ENCODE measurements at regions not wholly inside any gene's neighbourhood (a gene's known extent, or its start where the extent isn't known, plus 50 kb on each side); places are given as distances from the start of the nearest gene placed in this dataset.

DNA sequence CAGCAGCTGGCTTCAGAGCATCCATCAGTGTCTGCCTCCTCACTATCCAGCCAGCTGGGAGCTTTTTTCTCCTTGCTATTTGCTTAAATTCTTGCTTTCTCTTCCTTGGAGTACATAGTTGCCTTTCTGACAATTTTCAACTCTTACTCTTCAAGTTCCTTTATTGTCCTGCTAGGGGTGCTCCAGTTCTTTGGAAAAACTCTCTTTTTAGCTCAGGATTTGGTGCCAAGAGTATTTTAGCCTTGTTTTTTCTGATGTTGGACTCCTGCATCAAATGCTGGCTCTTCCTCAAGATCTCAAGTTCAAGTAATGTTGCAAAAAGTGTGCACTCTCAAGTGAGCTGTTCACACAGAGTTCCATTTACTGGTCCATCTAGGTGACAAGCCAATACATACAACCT is 126.4 kb downstream of the KDR start:
- no peak for DNase-seq (ENCODE audit: low spot score)
- intact Hi-C loops (cut with DNase I), result loop anchor here in 1 of 2 donors (10.0 kb wide), 1 partner anchor 326 kb away; no protein-coding TSS in a partner anchor

DNA sequence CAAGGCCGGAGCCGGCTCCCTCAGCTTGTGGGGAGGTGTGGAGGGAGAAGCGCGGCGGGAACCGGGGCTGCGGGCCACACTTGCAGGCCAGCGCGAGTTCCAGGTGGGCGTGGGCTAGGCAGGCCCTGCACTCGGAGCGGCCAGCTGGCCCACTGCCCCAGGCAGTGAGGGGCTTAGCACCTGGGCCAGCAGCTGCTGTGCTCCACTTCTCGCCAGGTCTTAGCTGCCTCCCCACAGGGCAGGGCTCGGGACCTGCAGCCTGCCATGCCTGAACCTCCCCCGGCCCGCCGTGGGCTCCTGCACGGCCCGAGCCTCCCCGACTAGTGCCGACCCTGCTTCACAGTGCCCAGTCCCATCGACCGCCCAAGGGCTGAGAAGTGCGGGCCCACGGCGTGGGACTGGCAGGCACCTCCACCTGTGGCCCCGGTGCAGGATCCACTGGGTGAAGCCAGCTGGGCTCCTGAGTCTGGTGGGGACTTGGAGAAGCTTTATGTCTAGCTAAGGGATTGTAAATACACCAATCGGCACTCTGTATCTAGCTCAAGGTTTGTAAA is 131.8 kb downstream of the KDR start:
- intact Hi-C loops (cut with DNase I), result loop anchor here in 1 of 2 donors (10.0 kb wide), 1 partner anchor 331 kb away; no protein-coding TSS in a partner anchor
- peak; percentile 75 for DNase-seq (ENCODE audit: low spot score)

DNA sequence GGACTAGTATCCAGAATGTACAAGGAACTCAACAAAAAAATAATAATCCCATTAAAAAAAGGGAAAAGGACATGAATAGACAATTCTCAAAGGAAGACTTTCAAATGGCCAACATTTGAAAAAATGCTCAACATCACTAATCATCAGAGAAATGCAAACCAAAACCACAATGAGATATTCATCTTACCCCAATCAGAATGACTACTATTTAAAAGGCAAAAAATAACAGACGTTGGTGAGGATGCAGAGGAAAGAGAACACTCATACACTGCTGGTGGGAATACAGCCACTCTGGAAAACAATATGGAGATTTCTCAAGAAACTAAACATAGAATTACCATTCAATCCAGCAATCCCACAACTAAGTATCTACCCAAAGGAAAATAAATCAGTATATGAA is 133.1 kb downstream of the KDR start:
- DNase-seq (ENCODE audit: low spot score), result no peak
- intact Hi-C loops (cut with DNase I), result loop anchor here in 1 of 2 donors (10.0 kb wide), 1 partner anchor 333 kb away; no protein-coding TSS in a partner anchor

DNA sequence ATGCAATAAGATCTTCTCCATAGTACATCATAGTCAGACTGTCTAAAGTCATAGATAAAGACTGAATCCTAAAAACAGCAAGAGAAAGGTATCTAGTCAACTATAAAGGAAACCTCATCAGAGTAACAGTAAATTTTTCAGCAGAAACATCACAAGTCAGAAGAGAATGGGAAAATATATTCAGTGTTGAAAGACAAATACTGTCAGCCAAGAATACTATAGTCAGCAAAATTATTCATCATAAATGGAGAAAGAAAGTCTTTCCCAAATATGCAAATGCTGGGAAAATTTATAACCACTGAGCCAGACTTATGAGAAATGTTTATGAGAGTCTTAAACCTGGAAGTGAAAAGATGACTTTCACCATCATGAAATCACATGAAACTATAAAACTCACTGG is 136.7 kb downstream of the KDR start:
- no peak for DNase-seq (ENCODE audit: low spot score)
- intact Hi-C loops (cut with DNase I), result loop anchor here in 1 of 2 donors (10.0 kb wide), 1 partner anchor 216 kb away; no protein-coding TSS in a partner anchor

DNA sequence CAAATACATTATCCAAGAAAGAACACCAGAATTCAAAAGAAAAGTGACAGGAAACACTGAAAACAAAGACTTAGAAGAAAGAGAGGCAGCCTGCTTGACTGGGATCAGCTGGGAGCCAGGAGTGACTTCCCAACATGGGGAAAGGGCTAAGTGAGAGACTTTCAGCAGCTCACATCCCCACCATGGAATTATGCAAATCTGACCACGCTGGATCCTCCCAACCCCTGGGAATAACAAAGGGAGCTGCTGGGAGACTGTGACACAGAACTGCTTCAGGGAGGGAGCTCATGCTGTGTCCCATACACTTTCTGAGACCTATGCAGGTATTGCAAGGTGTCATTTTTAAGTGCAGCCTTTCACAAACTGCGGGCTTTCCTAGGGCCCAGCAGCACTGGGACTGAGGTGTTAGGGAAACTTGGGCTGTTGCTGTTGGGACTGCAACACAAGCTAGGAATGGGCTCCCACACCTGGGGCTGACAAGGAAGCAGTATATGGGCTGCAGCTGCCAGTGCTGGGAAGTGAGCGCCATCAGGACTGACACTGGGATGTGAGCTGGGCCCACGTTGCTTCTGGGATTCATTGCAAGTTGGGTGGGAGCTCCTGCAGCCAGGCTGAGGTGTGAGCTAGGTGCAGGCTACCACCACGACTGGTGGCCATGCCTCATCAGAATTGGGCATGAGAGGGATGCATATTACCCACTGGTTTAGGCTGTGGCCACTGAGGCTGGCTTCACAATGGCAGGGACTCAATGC is 139.1 kb downstream of the KDR start:
- DNase-seq (ENCODE audit: low spot score), result no peak
- intact Hi-C loops (cut with DNase I), result loop anchor here in 1 of 2 donors (10.0 kb wide), 1 partner anchor 219 kb away; no protein-coding TSS in a partner anchor

DNA sequence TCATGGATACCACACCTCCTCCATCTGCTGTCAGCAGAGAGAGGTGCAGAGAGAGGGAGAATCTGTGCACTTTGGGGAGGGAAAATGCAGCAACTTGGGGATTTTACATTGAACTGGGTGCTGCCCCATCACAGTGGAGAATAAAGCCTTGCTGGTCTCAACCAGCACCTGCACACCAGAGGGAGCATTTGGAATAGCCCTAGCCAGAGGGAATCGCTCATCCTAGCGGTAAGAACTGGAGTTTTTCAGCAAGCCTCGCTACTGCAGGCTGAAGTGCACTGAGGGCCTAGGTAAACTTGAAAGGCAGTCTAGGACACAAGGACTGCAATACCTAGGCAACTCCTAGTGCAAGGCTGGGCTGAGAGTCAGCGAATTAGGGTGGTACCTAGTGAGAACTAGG is 148.7 kb downstream of the KDR start:
- intact Hi-C loops (cut with DNase I), result loop anchor here in 1 of 2 donors (10.0 kb wide), 1 partner anchor 338 kb away; no protein-coding TSS in a partner anchor
- no peak for DNase-seq (ENCODE audit: low spot score)

DNA sequence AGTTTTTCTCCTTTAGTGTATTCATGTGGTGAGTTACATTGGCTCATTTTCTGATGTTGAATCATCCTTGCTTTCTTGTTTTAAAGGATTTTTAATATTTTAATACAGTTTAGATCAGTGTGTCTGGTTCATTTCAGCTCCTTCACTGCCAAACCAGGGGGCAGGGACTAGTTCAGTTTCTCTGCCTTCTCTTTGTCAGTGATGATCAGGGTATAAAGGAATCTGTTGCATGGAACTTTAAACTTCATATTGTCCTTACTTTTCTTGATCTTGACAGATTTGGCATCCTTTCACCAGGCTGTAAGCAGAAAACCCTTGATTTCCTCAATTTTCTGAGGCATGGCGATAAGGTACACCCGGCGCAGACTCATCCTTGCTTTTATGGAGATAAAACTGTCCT is 149.4 kb downstream of the KDR start:
- DNase-seq (ENCODE audit: low spot score), result no peak
- intact Hi-C loops (cut with DNase I), result loop anchor here in 1 of 2 donors (10.0 kb wide), 1 partner anchor 339 kb away; no protein-coding TSS in a partner anchor

DNA sequence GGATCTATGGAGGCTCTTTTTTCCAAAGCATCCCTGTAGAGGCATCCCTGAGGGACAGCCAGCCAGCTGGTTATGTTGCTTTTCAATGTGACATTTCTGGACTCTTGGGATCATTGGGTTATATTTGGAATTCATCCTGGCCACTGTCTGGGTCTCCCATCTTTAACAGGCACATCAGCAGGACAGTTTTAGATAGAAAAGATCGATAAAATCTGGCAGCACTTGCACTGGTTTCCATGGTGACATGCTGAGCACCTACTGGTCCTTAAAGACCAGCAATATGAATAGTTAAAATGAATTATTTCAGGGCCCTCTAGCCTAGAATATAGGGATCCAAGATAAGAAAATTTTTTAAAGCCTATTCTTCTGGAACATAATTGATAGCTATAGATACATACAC is 151.6 kb downstream of the KDR start:
- intact Hi-C loops (cut with DNase I), result loop anchor here in 1 of 2 donors (10.0 kb wide), 1 partner anchor 341 kb away; no protein-coding TSS in a partner anchor
- no peak for DNase-seq (ENCODE audit: low spot score)

DNA sequence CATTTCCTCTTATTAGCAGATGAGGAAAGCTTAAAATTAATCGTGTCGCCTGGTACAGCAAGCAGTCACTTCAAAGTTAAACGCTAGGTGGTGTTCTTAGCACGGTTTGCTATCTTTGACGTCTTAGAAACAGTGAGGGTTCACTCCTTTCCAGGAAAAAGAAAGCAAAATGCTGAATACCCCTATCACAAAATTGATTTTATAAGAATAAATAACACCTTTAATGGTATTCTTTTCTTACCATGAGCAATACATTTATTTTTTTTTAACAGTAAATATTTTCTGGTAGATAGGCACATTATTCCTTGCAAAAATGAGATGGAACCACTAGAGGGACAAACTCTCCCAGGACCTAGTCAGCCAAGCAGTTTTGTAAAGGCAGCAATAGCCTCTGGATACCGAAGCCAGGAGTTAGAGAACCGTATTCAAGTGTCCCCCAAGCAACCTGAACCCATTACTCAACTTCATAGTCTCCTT is 153.9 kb downstream of the KDR start:
- DNase-seq (ENCODE audit: low spot score), result no peak
- intact Hi-C loops (cut with DNase I), result loop anchor here in 1 of 2 donors (10.0 kb wide), 1 partner anchor 343 kb away; no protein-coding TSS in a partner anchor

DNA sequence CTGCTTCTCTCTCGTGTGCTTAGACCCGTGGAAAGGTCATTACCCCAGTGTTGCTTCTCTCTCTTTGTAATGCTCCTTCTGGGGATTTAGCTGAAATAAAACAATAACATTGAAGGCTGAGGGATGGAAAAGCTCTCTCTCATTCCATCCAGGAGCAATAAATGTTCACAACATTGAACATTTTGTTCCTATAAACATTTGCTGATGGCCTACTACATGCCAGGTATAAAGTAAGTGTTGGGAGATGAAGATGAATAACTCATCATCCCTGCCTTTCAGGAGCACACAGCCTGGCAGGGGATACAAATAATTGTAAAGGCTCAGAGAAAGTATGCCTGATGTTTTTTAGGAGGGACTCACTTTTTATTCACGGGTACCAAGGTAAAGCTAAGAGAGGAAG is 158.1 kb downstream of the KDR start:
- no peak for DNase-seq (ENCODE audit: low spot score)
- intact Hi-C loops (cut with DNase I), result no loop called here

DNA sequence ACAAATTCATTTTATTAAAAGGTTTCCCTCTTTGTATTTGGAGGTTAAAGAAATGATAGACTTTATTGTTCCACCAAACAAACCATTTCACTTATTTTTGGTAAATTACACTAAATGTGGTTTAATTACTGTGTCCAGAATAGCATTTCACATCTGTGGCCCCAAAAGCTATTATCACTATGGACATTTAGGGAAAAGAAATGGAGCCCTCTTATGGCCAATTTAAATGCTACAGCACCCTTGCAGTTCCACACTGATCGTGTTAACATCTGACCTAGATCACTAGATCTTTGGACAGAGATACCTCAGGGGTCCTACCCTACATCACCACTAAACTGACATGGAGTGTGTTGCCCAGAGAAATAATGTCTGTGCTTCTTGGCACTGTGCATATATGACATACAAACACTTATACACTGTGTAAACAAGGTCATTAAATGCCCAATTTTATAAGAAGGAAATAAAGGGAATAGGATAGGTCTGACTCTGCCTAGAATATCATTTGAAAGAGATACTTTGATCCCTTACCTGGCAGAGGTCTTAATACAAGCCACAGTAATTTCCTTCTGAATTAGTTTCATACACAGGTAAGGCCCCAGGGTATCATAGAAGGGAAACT is 163.9 kb downstream of the KDR start:
- intact Hi-C loops (cut with DNase I), result no loop called here
- DNase-seq (ENCODE audit: low spot score), result no peak

DNA sequence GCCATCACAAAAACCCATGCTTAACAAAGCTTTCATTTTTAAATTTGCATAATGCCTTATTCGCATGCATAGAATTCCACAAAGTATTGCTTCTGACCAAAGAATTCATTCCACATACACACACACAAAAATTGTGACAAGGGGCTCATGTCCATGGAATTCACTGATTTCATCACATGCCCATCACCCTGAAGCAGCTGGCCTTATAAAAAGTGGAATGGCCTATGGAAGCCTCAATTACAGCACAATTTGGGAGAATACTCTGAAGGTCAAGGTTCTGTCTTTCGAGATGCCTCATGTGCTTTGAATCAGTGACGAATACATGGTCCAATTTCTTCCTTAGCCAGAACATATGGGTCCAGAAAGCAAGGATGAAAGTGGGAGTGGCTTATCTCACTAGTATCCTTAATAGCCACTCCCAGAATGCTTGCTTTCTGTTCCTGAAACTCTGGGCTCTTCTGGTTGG is 165.7 kb downstream of the KDR start:
- no peak for DNase-seq (ENCODE audit: low spot score)
- intact Hi-C loops (cut with DNase I), result no loop called here

DNA sequence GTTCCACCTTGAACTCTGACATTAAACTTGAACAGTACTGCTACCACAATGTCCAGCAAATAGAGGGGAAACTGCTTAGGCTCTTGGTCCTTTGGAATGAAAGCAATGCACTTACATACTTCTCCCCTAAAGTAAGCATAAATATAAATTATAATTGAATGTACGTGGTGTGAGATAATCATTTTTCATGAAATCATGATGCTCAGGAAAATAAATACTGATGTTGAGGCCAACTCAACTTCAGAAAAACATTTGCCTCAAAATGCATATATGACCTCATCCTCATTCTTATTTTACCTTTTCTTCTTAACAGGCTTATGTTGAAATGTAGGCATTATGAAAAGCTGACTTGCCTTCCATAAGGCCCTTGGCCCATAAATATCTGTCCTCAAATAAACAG is 166.3 kb downstream of the KDR start:
- intact Hi-C loops (cut with DNase I), result no loop called here
- no peak for DNase-seq (ENCODE audit: low spot score)

DNA sequence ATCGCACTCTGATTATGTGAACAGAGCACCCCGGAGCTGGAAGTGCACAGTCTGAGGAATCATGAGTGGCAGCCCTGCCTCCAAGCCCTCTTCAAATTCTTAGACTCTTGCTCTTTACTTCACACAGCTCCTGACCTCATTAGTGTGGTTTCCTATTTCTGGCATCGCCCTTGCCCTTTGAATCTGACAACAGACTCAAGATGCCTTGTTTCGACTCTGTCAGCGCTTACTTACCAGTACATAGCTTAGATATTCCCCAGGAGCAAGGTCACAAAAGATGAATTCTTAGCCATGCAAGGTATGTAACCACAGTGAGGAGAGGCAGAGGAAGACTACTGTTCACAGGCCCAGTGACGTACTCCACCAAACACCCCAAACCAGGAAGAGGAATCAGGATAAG is 167.2 kb downstream of the KDR start:
- intact Hi-C loops (cut with DNase I), result no loop called here
- no peak for DNase-seq (ENCODE audit: low spot score)

DNA sequence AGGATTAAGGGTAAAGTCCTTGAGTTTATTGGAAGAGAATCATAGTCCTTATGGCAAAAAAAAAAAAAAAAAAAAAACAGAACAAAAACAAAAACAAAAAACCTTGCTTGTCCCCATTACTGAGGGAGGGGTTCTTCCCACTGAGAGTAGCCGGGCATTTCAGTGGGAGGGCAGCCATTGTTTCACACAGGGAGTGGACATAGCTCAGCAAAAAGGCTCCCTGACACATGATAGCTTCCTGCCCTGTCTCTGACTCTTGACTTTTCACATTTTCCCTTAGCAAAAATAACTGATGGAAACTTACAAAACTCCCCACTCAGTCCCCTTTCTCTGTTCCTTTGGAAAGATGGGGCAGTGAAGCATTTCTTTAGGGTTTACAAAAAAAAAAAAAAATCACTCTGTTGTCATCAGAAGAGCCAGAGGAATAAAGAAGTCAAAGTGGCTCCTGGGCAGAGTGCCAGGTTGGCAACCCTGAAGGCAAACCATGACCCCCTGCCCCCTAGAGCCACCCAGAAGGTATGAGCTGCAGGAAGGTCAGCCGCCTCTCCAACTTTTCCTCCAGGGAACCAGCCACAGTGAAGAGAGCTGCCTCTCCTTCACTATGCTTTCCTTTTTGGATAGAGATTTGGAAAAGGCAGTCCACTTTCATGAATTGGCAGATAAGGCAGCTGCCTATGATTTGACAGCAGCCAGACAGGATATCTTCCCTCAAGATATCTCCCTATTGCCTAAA is 170.6 kb downstream of the KDR start:
- intact Hi-C loops (cut with DNase I), result no loop called here
- DNase-seq (ENCODE audit: low spot score), result no peak

DNA sequence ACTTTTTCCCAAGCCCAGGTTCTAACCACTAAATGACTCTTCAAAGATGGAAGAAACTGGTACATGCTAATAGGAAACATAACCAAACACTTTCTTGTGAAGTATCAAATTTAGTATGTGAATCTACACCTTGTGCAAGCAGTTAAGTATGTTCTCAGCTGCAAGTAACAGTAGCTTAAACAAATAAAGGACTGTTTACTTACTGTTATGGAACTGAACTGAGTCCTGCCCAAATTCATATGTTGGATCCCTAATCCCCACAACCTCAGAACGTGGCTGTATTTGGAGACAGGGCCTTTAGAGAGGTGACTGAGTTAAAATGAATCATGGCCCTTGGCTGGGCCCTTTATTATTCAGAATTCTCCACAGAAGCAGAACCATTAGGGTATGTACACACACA is 178.7 kb downstream of the KDR start:
- DNase-seq (ENCODE audit: low spot score), result no peak
- intact Hi-C loops (cut with DNase I), result no loop called here

DNA sequence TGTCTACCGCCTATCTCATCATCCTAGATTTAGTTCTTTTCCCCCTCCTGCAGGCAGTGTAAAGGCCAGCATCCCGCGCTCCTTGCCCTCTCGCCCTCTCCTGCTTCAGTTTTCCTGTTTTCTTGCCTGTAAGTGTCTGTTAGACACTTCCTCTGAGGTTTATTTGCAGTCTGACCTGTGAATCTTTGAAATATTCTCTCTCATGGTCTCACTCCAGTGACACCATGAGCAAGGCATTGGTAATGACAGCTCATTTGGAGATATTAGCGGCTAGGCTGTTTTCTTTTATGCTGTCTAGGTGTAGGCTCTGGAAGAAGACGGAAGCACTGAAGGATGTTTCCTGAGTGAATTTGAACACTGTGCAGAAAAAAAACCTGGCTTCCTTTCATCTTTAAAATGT is 179.6 kb downstream of the KDR start:
- intact Hi-C loops (cut with DNase I), result no loop called here
- DNase-seq (ENCODE audit: low spot score), result no peak

DNA sequence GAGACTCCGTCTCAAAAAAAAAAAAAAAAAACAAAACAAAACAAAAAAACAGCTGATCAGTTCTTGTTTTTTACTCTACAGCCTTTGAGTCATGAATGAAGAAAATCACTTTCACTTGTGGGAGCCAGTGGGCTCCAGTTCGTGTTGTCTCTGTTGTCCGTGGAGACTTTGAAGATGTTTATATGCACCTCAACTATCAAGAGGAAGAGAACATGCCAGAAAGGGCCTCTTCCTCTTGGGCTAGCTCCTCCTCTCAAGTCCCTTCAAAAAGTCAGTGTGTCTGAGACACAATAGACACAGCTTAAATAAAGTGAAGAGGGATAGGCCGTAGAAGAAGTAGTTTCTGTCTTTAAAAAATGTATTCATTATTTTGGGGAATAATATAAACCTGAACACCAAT is 182.7 kb downstream of the KDR start:
- intact Hi-C loops (cut with DNase I), result no loop called here
- DNase-seq (ENCODE audit: low spot score), result no peak

DNA sequence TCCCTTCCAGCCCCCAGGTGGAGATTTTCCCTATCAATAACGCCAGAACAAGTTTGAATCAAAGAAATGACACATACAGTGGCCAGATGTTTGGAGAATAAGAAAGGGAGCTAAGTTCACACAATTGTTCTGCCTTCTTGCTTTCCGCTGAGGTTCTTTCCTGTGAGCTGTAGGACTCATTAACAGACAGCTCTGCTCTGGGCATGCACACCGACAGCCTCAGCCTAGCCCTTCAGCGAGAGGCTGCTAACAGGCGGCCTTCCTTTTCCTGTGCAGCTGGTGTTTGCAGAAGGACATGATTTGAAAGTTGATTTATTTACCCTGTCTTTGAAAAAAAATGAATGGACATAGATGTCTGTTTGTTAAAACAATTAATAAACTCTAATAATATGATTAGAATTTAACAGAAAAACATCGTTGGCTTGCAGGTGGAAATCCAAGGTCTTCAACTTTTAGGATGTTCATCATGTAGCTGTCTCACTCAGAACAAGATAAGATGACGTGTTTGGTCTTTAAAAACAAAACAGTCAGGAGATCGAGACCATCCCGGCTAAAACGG is 183.3 kb downstream of the KDR start:
- DNase-seq (ENCODE audit: low spot score), result no peak
- intact Hi-C loops (cut with DNase I), result no loop called here

All from posterior vena cava (tissue), 2 donors.